BLaER1 (cell line): ENCODE measurements at regions not wholly inside any gene's neighbourhood (a gene's known extent, or its start where the extent isn't known, plus 50 kb on each side); places are given as distances from the start of the nearest gene placed in this dataset.

Experiments
- H3K27ac ChIP-seq: shearing (Covaris generic); formaldehyde crosslinking; 2 replicates; pipeline ENCODE4 v1.8.1; 2022
- H3K27me3 ChIP-seq: shearing (Covaris generic); formaldehyde crosslinking; 2 replicates; pipeline ENCODE4 v1.8.1; 2022
- H3K36me3 ChIP-seq: shearing (Covaris generic); formaldehyde crosslinking; 2 replicates; pipeline ENCODE4 v1.8.1; 2022
- H3K4me1 ChIP-seq: shearing (Covaris generic); formaldehyde crosslinking; 2 replicates; pipeline ENCODE4 v1.8.1; 2022
- H3K4me2 ChIP-seq: shearing (Covaris generic); formaldehyde crosslinking; 2 replicates; pipeline ENCODE4 v1.8.1; 2022
- H3K4me3 ChIP-seq: shearing (Covaris generic); formaldehyde crosslinking; 2 replicates; pipeline ENCODE4 v1.8.1; 2022
- H3K9ac ChIP-seq: shearing (Covaris generic); formaldehyde crosslinking; 2 replicates; pipeline ENCODE4 v1.8.1; 2022
- H3K9me3 ChIP-seq: shearing (Covaris generic); formaldehyde crosslinking; 2 replicates; pipeline ENCODE4 v1.8.1; 2022
- H4K20me1 ChIP-seq: shearing (Covaris generic); formaldehyde crosslinking; 2 replicates; pipeline ENCODE4 v1.8.1; 2022
- Cebpa-rat ChIP-seq: shearing (Covaris generic); IDR thresholded peaks from 2 replicates; pipeline ENCODE4 v1.8.1; 2022

GRCh38 chr4:24197955-24198354 lies 308.1 kb upstream of the PPARGC1A start:
- Histone ChIP-seq H3K4me2 (no peak overlapping the region), H4K20me1 (no peaks in the 10 kb centered on the region), H3K9me3 (no peaks in the 10 kb centered on the region), H3K36me3 (no peaks in the 10 kb centered on the region), H3K27ac (no peak overlapping the region), H3K9ac (no peak overlapping the region), H3K4me3 (no peak overlapping the region), H3K4me1 (no peaks in the 10 kb centered on the region), H3K27me3 (no peaks in the 10 kb centered on the region)
- no peak for TF ChIP-seq Cebpa-rat

GRCh38 chr4:24196785-24197184 lies 306.9 kb upstream of the PPARGC1A start:
- no peak for TF ChIP-seq Cebpa-rat
- H3K27me3 ChIP-seq, result no peaks in the 10 kb centered on the region
- no peaks in the 10 kb centered on the region for H3K9me3 ChIP-seq

GRCh38 chr4:24195991-24196736 lies 306.3 kb upstream of the PPARGC1A start:
- H3K4me1 ChIP-seq, result no peaks in the 10 kb centered on the region
- no peak overlapping the region for H3K4me3 ChIP-seq
- no peak overlapping the region for H3K9ac ChIP-seq
- H3K9me3 ChIP-seq, result no peaks in the 10 kb centered on the region
- H3K4me2 ChIP-seq, result no peak overlapping the region
- no peaks in the 10 kb centered on the region for H4K20me1 ChIP-seq
- H3K27ac ChIP-seq, result no peak overlapping the region
- H3K36me3 ChIP-seq, result no peaks in the 10 kb centered on the region
- no peaks in the 10 kb centered on the region for H3K27me3 ChIP-seq
- TF ChIP-seq Cebpa-rat, result no peak

More at GRCh38 chr4:24196785-24197184, 306.9 kb upstream of the PPARGC1A start:
- Histone ChIP-seq H3K4me1 (no peaks in the 10 kb centered on the region), H3K36me3 (no peaks in the 10 kb centered on the region), H3K27ac (no peak overlapping the region), H3K4me2 (no peak overlapping the region), H3K9ac (no peak overlapping the region), H4K20me1 (no peaks in the 10 kb centered on the region), H3K4me3 (no peak overlapping the region)

GRCh38 chr4:24192018-24192641 lies 302.3 kb upstream of the PPARGC1A start:
- H3K9me3 ChIP-seq, result no peaks in the 10 kb centered on the region
- H4K20me1 ChIP-seq, result no peaks in the 10 kb centered on the region
- H3K4me1 ChIP-seq, result no peaks in the 10 kb centered on the region
- no peak overlapping the region for H3K4me3 ChIP-seq
- no peak overlapping the region for H3K27ac ChIP-seq
- no peak overlapping the region for H3K4me2 ChIP-seq
- no peak for TF ChIP-seq Cebpa-rat
- no peak overlapping the region for H3K9ac ChIP-seq
- H3K36me3 ChIP-seq, result no peaks in the 10 kb centered on the region
- no peaks in the 10 kb centered on the region for H3K27me3 ChIP-seq

- no peak for TF ChIP-seq Cebpa-rat
- Histone ChIP-seq H3K9ac (no peak overlapping the region), H3K9me3 (no peaks in the 10 kb centered on the region), H3K4me2 (no peak overlapping the region), H3K4me1 (no peaks in the 10 kb centered on the region), H3K27ac (no peak overlapping the region), H3K27me3 (no peaks in the 10 kb centered on the region), H3K36me3 (no peaks in the 10 kb centered on the region), H3K4me3 (no peak overlapping the region), H4K20me1 (no peaks in the 10 kb centered on the region)
Observed at GRCh38 chr4:24190761-24191695, 301.2 kb upstream of the PPARGC1A start.

- Histone ChIP-seq H3K36me3 (no peaks in the 10 kb centered on the region), H3K4me2 (no peak overlapping the region), H3K4me3 (no peak overlapping the region), H3K9ac (no peak overlapping the region), H3K27me3 (no peaks in the 10 kb centered on the region), H4K20me1 (no peaks in the 10 kb centered on the region), H3K27ac (no peak overlapping the region), H3K9me3 (no peaks in the 10 kb centered on the region), H3K4me1 (no peaks in the 10 kb centered on the region)
- no peak for TF ChIP-seq Cebpa-rat
Observed at GRCh38 chr4:24188459-24188858, 298.6 kb upstream of the PPARGC1A start.

- Histone ChIP-seq H3K4me2 (no peak overlapping the region), H3K9ac (no peak overlapping the region), H3K27ac (no peak overlapping the region), H3K36me3 (no peaks in the 10 kb centered on the region), H3K4me3 (no peak overlapping the region), H3K4me1 (no peaks in the 10 kb centered on the region), H3K27me3 (no peaks in the 10 kb centered on the region), H3K9me3 (no peaks in the 10 kb centered on the region), H4K20me1 (no peaks in the 10 kb centered on the region)
- no peak; the same call in 1 of the 2 replicates for TF ChIP-seq Cebpa-rat
Observed at GRCh38 chr4:24186466-24186865, 296.6 kb upstream of the PPARGC1A start.

GRCh38 chr4:24181005-24181404 lies 291.2 kb upstream of the PPARGC1A start:
- Histone ChIP-seq H3K27me3 (no peaks in the 10 kb centered on the region), H3K4me2 (no peak overlapping the region), H3K9me3 (no peaks in the 10 kb centered on the region), H4K20me1 (no peaks in the 10 kb centered on the region), H3K36me3 (no peaks in the 10 kb centered on the region), H3K27ac (no peak overlapping the region), H3K9ac (no peak overlapping the region), H3K4me3 (no peak overlapping the region), H3K4me1 (peaks cover 6% of the 10 kb centered on the region; the same call in 1 of the 2 replicates)
- TF ChIP-seq Cebpa-rat, result no peak

GRCh38 chr4:24180586-24180985 lies 290.7 kb upstream of the PPARGC1A start:
- Histone ChIP-seq H3K4me3 (no peak overlapping the region), H3K27ac (no peak overlapping the region), H3K36me3 (no peaks in the 10 kb centered on the region), H3K27me3 (no peaks in the 10 kb centered on the region), H3K4me1 (peaks cover 6% of the 10 kb centered on the region; the same call in 1 of the 2 replicates), H3K4me2 (no peak overlapping the region), H4K20me1 (no peaks in the 10 kb centered on the region), H3K9me3 (no peaks in the 10 kb centered on the region), H3K9ac (no peak overlapping the region)
- TF ChIP-seq Cebpa-rat, result no peak
